ENCODE measurements at regions not wholly inside any gene's neighbourhood (a gene's known extent, or its start where the extent isn't known, plus 50 kb on each side); places are given as distances from the start of the nearest gene placed in this dataset.
"Not testable (repeated sequence)": the region's sequence is repeated elsewhere in the genome, so short reads cannot be mapped to it uniquely, and the experiment has no call there.

GRCh38 chr4:156303708-156304107, 350.0 kb upstream of the CTSO start:
- intact Hi-C loops (cut with DNase I): no loop called here
- ATAC-seq: no peak
- DNase-seq (ENCODE audit: missing footprints): no peak

- peak; percentile 80 for ATAC-seq
- intact Hi-C loops (cut with DNase I): no loop called here
- peak; percentile 17 for DNase-seq (ENCODE audit: missing footprints)
These were observed 344.6 kb upstream of the CTSO start for GRCh38 chr4:156298230-156298629.

- intact Hi-C loops (cut with DNase I): no loop called here
- ATAC-seq (no peak), DNase-seq (ENCODE audit: missing footprints) (no peak)
These were observed 342.1 kb upstream of the CTSO start for GRCh38 chr4:156295676-156296195.

- ATAC-seq: peak; percentile 34
- intact Hi-C loops (cut with DNase I): no loop called here
- DNase-seq (ENCODE audit: missing footprints): no peak
These were observed 340.9 kb upstream of the CTSO start for GRCh38 chr4:156294577-156294976.

- intact Hi-C loops (cut with DNase I): no loop called here
- no peak for ATAC-seq
- peak; percentile 4 for DNase-seq (ENCODE audit: missing footprints)
These were observed 340.1 kb upstream of the CTSO start for GRCh38 chr4:156293657-156294297.

- no peak for DNase-seq (ENCODE audit: missing footprints)
- intact Hi-C loops (cut with DNase I): no loop called here
- ATAC-seq: no peak
These were observed 337.7 kb upstream of the CTSO start for GRCh38 chr4:156291317-156291716.

- intact Hi-C loops (cut with DNase I): no loop called here
- DNase-seq (ENCODE audit: missing footprints) (no peak), ATAC-seq (no peak)
These were observed 337.1 kb upstream of the CTSO start for GRCh38 chr4:156290811-156291210.

- ATAC-seq; intact Hi-C loops (cut with DNase I): not testable (repeated sequence)
- peak; percentile 21 for DNase-seq (ENCODE audit: missing footprints)
These were observed 336.4 kb upstream of the CTSO start for GRCh38 chr4:156290026-156290425.

GRCh38 chr4:156280686-156281085, 327.0 kb upstream of the CTSO start:
- intact Hi-C loops (cut with DNase I): no loop called here
- DNase-seq (ENCODE audit: missing footprints): no peak
- no peak for ATAC-seq

GRCh38 chr4:156265407-156265806, 311.7 kb upstream of the CTSO start:
- intact Hi-C loops (cut with DNase I): no loop called here
- DNase-seq (ENCODE audit: missing footprints) (no peak), ATAC-seq (no peak)

- intact Hi-C loops (cut with DNase I): no loop called here
- ATAC-seq (no peak), DNase-seq (ENCODE audit: missing footprints) (no peak)
These were observed 307.6 kb upstream of the CTSO start for GRCh38 chr4:156261230-156261629.

GRCh38 chr4:156255230-156256007, 301.8 kb upstream of the CTSO start:
- intact Hi-C loops (cut with DNase I): no loop called here
- ATAC-seq (no peak), DNase-seq (ENCODE audit: missing footprints) (no peak)

- ATAC-seq (no peak), DNase-seq (ENCODE audit: missing footprints) (no peak)
- intact Hi-C loops (cut with DNase I): no loop called here
These were observed 298.8 kb upstream of the CTSO start for GRCh38 chr4:156252358-156252921.

GRCh38 chr4:156251373-156252065, 297.9 kb upstream of the CTSO start:
- ATAC-seq: no peak
- no peak for DNase-seq (ENCODE audit: missing footprints)
- intact Hi-C loops (cut with DNase I): no loop called here

GRCh38 chr4:156248917-156249316, 295.3 kb upstream of the CTSO start:
- no peak for ATAC-seq
- intact Hi-C loops (cut with DNase I): no loop called here

GRCh38 chr4:156247470-156247869, 293.8 kb upstream of the CTSO start:
- no peak for DNase-seq (ENCODE audit: missing footprints)
- ATAC-seq: no peak
- intact Hi-C loops (cut with DNase I): no loop called here

More at GRCh38 chr4:156248917-156249316, 295.3 kb upstream of the CTSO start:
- DNase-seq (ENCODE audit: missing footprints): no peak

- intact Hi-C loops (cut with DNase I): no loop called here
- DNase-seq (ENCODE audit: missing footprints): no peak
- ATAC-seq: no peak
These were observed 289.3 kb upstream of the CTSO start for GRCh38 chr4:156243015-156243414.

GRCh38 chr4:156242390-156242789, 288.7 kb upstream of the CTSO start:
- no peak for DNase-seq (ENCODE audit: missing footprints)
- ATAC-seq: no peak
- intact Hi-C loops (cut with DNase I): no loop called here

GRCh38 chr4:156241896-156242295, 288.2 kb upstream of the CTSO start:
- DNase-seq (ENCODE audit: missing footprints): no peak
- no peak for ATAC-seq
- intact Hi-C loops (cut with DNase I): no loop called here

Measured in Right ventricle myocardium inferior (tissue), 1 donor.